Esophagus muscularis mucosa (tissue), 3 donors: ENCODE measurements at regions not wholly inside any gene's neighbourhood (a gene's known extent, or its start where the extent isn't known, plus 50 kb on each side); places are given as distances from the start of the nearest gene placed in this dataset.

Experiments used
- CTCF ChIP-seq, 3 experiments: fragments of 200-600 bp in 2 of 3; fragments of 450-650 bp in 1 of 3; sonication (generic) in 2 of 3; IDR thresholded peaks; one replicate each; pipeline ENCODE4 v1.5.1; 2017 to 2019; ENCODE audit warnings: antibody characterized with exemption in 3 of 3, mild to moderate bottlenecking in 2 of 3, moderate library complexity in 1 of 3
- POLR2A ChIP-seq: fragments of 450-650 bp; IDR thresholded peaks from one replicate; pipeline ENCODE4 v1.6.1; 2017; ENCODE audit warnings: antibody characterized with exemption, moderate library complexity, mild to moderate bottlenecking, low read depth

GRCh38 chr12:28954333-28954732 is 194.7 kb upstream of the FAR2 start:
- TF ChIP-seq CTCF (IDR thresholded peaks at IDR 0.05) (no peak), POLR2A (no peak)
